A673 (cell line): ENCODE measurements at regions not wholly inside any gene's neighbourhood (a gene's known extent, or its start where the extent isn't known, plus 50 kb on each side); places are given as distances from the start of the nearest gene placed in this dataset.

Experiments used
- CTCF ChIP-seq: fragments of 300-800, 200-600 bp; sonication (generic); conservative IDR thresholded peaks from 2 replicates; pipeline ENCODE4 v1.5.1; 2017; ENCODE audit warnings: low read depth, mild to moderate bottlenecking, antibody characterized with exemption, low read length, moderate library complexity, mixed read lengths
- EZH2 ChIP-seq: fragments of 200-600 bp; sonication (generic); IDR thresholded peaks from 2 replicates; pipeline ENCODE4 v1.6.1; 2017; ENCODE audit warnings: borderline replicate concordance, low read depth, mild to moderate bottlenecking, mixed read lengths, antibody characterized with exemption, low read length; ENCODE audit not compliant: poor library complexity, severe bottlenecking

- TF ChIP-seq CTCF, result no peak
- no peak for TF ChIP-seq EZH2
Measured at GRCh38 chr7:108719631-108720030, 150.0 kb downstream of the DNAJB9 start.
